Keratinocyte (primary cell): ENCODE measurements at regions not wholly inside any gene's neighbourhood (a gene's known extent, or its start where the extent isn't known, plus 50 kb on each side); places are given as distances from the start of the nearest gene placed in this dataset.

ENCODE experiments used
- CTCF ChIP-seq, 3 experiments: IDR thresholded peaks in 1 of 3; conservative IDR thresholded peaks in 1 of 3; optimal IDR thresholded peaks in 1 of 3; 2 replicates in 2 of 3; 3 replicates in 1 of 3; pipeline versions ENCODE3 to v1.5.1; 2011; ENCODE audit warnings: low read length in 3 of 3, mild to moderate bottlenecking in 3 of 3, moderate library complexity in 2 of 3, control low read depth in 1 of 3, inconsistent platforms in 1 of 3; ENCODE audit not compliant: insufficient read depth in 2 of 3; ENCODE audit errors: extremely low read depth in 1 of 3
- EZH2 ChIP-seq: IDR thresholded peaks from one replicate; pipeline ENCODE4 v1.6.1; 2012; ENCODE audit warnings: inconsistent platforms, mild to moderate bottlenecking, low read length, moderate library complexity

GRCh38 chr2:147464737-147465357, 380.0 kb upstream of the ACVR2A start:
- TF ChIP-seq CTCF (optimal IDR thresholded peaks at IDR 0.05 in 1 of 3, IDR thresholded peaks at IDR 0.05 in 1 of 3, conservative IDR thresholded peaks at IDR 0.05 in 1 of 3; ENCODE audit: extremely low read depth in 1 of 3, insufficient read depth in 2 of 3, low read length in 3 of 3) (no peak), EZH2 (no peak)
